Tibial artery (tissue), 4 donors: ENCODE measurements at regions not wholly inside any gene's neighbourhood (a gene's known extent, or its start where the extent isn't known, plus 50 kb on each side); places are given as distances from the start of the nearest gene placed in this dataset.

ENCODE experiments used
- DNase-seq, 2 donors: peaks; one replicate each; pipeline ENCODE4 v3.0.0-alpha.2; 2019
- H3K27ac ChIP-seq, 2 donors: fragments of 200-600 bp; sonication (generic) in 1 of 2; 1 replicate in 1 of 2; 2 replicates in 1 of 2; pipeline ENCODE4 v1.5.1; 2018 to 2019; ENCODE audit warnings: mild to moderate bottlenecking in 1 of 2
- H3K27me3 ChIP-seq, 2 donors: fragments of 200-600 bp; sonication (generic) in 1 of 2; one replicate each; pipeline versions ENCODE4 v1.5.1 to v1.6.0; 2016 to 2019
- H3K36me3 ChIP-seq, 3 donors: fragments of 200-600 bp; sonication (generic) in 2 of 3; one replicate each; pipeline ENCODE4 v1.5.1; 2016 to 2019; ENCODE audit warnings: mild to moderate bottlenecking in 2 of 3
- H3K4me1 ChIP-seq, 4 donors: fragments of 200-600 bp; sonication (generic) in 2 of 4; 1 replicate in 3 of 4; 2 replicates in 1 of 4; pipeline ENCODE4 v1.5.1; 2016 to 2019
- H3K4me3 ChIP-seq, 2 donors: fragments of 200-600 bp; sonication (generic) in 1 of 2; 1 replicate in 1 of 2; 2 replicates in 1 of 2; pipeline ENCODE4 v1.5.1; 2018 to 2019; ENCODE audit warnings: mild to moderate bottlenecking in 2 of 2
- H3K9me3 ChIP-seq, 3 donors: fragments of 200-600 bp; sonication (generic) in 1 of 3; one replicate each; pipeline ENCODE4 v1.5.1; 2016 to 2019
- intact Hi-C: fragments of 100-400 bp; cut with DNase I; formaldehyde crosslinking; loops from one replicate; pipeline ENCODE4 v1.15.0; 2023; ENCODE audit warnings: low total_unique reads
- TF ChIP-seq, protein P1 (sequence below), 2 experiments: fragments of 200-600 bp in 1 of 2; fragments of 450-650 bp in 1 of 2; IDR thresholded peaks; one replicate each; pipeline ENCODE4 v1.5.1; 2017 to 2019; ENCODE audit warnings: antibody characterized with exemption in 2 of 2, mild to moderate bottlenecking in 1 of 2, moderate library complexity in 1 of 2

DNA sequence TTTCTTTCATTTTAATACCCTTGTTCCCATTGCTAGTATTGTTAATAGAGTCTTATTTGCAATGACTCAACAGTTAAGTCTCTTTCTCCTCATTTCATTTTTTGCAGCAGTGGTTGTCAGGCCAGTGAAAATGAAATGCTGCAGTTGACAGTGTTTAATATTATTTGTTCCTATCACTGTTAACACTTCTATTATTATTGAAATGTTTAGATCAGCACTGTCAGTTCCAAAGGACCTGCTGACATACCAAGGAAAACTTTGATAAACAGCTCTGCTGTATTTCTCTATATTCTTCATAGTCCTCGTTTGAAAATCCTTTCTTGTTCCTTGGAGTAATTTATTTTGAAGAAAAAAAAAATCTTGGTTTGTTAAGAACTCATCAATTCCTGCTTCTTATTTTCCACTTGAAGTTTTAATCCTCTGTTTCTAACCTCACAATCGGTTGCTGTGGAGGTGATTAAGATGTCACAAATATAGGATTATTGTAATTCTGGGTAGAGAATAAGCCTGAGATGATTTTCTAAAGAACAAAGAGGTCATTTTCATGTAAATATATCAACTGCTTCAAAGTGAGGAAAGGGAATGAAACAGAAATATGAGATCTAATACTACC, 1065.9 kb upstream of the CITED2 start:
- H3K4me3 ChIP-seq: no peak overlapping the region
- DNase-seq: no peak
- H3K27me3 ChIP-seq: no peaks in the 10 kb centered on the region
- H3K36me3 ChIP-seq: no peaks in the 10 kb centered on the region
- peaks cover 0 to 19% (median 0%) of the 10 kb centered on the region in 4 donors for H3K4me1 ChIP-seq
- H3K9me3 ChIP-seq: no peaks in the 10 kb centered on the region
- intact Hi-C loops: loop anchor here (2.0 kb wide), 1 partner anchor 1068 kb away; no protein-coding TSS in a partner anchor
- TF ChIP-seq, protein P1, sequence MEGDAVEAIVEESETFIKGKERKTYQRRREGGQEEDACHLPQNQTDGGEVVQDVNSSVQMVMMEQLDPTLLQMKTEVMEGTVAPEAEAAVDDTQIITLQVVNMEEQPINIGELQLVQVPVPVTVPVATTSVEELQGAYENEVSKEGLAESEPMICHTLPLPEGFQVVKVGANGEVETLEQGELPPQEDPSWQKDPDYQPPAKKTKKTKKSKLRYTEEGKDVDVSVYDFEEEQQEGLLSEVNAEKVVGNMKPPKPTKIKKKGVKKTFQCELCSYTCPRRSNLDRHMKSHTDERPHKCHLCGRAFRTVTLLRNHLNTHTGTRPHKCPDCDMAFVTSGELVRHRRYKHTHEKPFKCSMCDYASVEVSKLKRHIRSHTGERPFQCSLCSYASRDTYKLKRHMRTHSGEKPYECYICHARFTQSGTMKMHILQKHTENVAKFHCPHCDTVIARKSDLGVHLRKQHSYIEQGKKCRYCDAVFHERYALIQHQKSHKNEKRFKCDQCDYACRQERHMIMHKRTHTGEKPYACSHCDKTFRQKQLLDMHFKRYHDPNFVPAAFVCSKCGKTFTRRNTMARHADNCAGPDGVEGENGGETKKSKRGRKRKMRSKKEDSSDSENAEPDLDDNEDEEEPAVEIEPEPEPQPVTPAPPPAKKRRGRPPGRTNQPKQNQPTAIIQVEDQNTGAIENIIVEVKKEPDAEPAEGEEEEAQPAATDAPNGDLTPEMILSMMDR (IDR thresholded peaks at IDR 0.05): no peak
- H3K27ac ChIP-seq: no peak overlapping the region

DNA sequence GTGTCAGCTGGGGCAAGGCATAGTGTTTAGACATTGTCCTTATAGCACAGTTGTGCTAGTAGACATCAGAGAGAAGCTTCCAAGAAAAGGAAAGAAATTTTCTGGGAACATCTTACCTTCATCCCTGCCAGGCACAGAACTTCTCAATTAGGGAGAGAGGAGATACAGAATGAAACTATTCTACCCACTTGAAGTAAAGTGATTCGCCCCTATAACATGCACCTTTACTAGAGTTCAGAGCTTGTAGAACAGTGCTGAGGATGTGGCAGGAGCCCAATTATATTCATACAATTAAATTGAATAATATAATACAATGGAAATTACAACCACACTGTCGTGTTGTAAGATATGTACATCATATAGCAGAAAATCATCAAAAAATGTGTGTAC, 1063.9 kb upstream of the CITED2 start:
- intact Hi-C loops: no loop called here
- H3K9me3 ChIP-seq: no peaks in the 10 kb centered on the region
- no peaks in the 10 kb centered on the region for H3K27me3 ChIP-seq
- TF ChIP-seq, protein P1 (IDR thresholded peaks at IDR 0.05): no peak
- peaks cover 0 to 16% (median 0%) of the 10 kb centered on the region in 4 donors for H3K4me1 ChIP-seq
- H3K36me3 ChIP-seq: no peaks in the 10 kb centered on the region
- H3K4me3 ChIP-seq: no peak overlapping the region
- no peak overlapping the region for H3K27ac ChIP-seq
- no peak for DNase-seq

DNA sequence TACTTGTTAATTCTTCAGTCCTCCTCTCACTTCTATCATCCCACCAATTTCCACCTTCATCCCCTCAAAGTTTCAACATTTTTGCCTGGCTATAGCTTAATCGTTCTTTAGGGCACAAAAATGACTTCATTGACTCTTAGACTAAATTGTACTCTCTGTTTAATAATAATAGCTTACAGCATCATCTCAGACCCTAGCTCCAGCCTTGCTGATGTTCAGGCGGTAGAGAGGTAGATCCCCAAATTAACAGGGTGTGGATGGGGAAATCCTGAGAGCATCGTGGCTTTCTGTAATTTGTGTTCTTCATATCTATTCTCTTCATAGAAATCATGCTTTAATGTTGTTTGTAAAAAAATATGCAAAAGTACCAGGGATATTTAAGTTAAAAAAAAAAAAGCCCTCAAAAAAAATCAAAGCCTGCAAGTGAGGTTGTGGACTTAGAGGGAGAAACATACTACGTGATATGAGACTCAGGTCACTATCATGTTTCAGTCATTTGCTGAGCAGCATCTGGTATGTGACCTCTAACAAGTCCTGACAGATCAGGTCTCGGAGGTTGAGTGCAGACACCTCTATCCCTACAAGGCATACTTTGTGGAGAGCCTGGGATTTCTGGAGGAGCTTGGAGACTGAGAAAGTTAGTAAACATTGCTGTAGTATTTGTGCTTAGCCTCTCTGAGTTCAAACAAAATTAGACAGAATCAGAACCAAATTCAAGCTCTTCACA, 1063.3 kb upstream of the CITED2 start:
- Histone ChIP-seq H3K9me3 (no peaks in the 10 kb centered on the region), H3K27me3 (no peaks in the 10 kb centered on the region), H3K4me1 (peaks cover 0 to 16% (median 0%) of the 10 kb centered on the region in 4 donors), H3K27ac (no peak overlapping the region), H3K36me3 (no peaks in the 10 kb centered on the region), H3K4me3 (no peak overlapping the region)
- TF ChIP-seq, protein P1 (IDR thresholded peaks at IDR 0.05): no peak
- intact Hi-C loops: no loop called here
- no peak for DNase-seq

DNA sequence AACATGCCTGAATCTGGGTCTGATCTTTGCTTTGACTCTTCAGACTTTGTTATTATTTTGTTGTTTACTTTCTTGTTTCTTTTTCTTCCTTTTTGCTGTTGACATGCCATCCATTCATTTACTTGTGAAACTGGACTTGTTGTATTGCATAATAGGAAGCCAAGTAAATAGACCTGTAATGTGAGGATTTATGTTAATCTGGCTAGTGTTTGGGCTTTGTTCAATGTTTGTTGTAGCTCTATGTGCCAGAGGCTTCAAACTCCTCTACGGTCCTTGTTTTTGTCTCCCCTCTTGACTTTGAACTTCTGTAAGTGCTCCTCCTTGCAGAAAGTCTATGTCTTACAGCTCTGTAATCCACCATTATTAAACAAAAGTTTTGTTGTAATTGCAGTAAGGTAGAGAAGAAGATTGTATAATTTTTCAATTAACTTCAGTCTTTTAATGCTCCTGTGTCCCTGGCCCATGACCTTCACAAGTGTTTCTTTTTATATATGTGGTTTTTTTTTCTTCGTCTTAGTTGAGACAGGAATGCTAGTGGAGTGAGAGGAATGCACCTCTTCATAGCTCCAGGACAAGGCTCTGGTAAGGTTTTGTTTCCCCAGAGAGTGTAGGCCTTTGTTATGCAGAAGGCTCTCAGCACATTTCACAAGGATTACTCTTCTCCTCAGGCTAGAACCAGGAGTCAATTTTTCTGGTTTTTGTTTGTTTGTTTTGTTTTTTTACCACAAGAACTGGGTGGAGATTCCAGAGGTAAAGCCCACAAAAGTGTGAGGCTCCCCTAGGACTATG, 1061.8 kb upstream of the CITED2 start:
- H3K9me3 ChIP-seq: no peaks in the 10 kb centered on the region
- H3K36me3 ChIP-seq: no peaks in the 10 kb centered on the region
- no peaks in the 10 kb centered on the region for H3K27me3 ChIP-seq
- no peak overlapping the region for H3K27ac ChIP-seq
- no peak overlapping the region for H3K4me3 ChIP-seq
- intact Hi-C loops: no loop called here
- no peak for DNase-seq
- TF ChIP-seq, protein P1 (IDR thresholded peaks at IDR 0.05): no peak
- H3K4me1 ChIP-seq: peaks cover 0 to 16% (median 0%) of the 10 kb centered on the region in 4 donors

DNA sequence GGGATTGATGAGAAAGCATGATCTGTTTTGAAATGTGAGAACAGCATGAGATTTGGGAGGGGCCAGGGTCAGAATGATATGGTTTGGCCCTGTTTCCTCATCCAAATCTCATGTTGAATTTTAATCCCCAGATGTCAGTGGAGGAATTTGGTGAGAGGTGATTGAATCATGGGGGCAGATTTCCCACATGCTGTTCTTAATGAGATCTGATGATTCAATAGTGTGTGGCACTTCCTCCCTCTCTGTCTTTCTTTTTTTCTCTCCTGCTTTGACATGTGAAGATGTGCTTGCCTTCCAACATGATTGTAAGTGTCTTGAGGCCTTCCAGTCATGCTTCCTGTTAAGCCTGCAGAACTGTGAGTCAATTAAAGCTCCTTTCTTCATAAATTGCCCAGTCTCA, 1060.3 kb upstream of the CITED2 start:
- H3K4me3 ChIP-seq: no peak overlapping the region
- H3K36me3 ChIP-seq: no peaks in the 10 kb centered on the region
- H3K27ac ChIP-seq: no peak overlapping the region
- H3K4me1 ChIP-seq: peaks cover 0 to 16% (median 0%) of the 10 kb centered on the region in 4 donors
- intact Hi-C loops: no loop called here
- TF ChIP-seq, protein P1 (IDR thresholded peaks at IDR 0.05): no peak
- DNase-seq: no peak
- H3K9me3 ChIP-seq: no peaks in the 10 kb centered on the region
- H3K27me3 ChIP-seq: no peaks in the 10 kb centered on the region
